Urinary bladder (tissue), 3 donors: ENCODE measurements at regions not wholly inside any gene's neighbourhood (a gene's known extent, or its start where the extent isn't known, plus 50 kb on each side); places are given as distances from the start of the nearest gene placed in this dataset.

Experiments used
- DNase-seq: peaks from one replicate; pipeline ENCODE4 v3.0.0-alpha.2; 2015; ENCODE audit errors: extremely low spot score
- H3K27ac ChIP-seq: one replicate; pipeline ENCODE4 v1.5.1; 2013; ENCODE audit warnings: low read depth, mild to moderate bottlenecking, moderate library complexity
- H3K36me3 ChIP-seq: one replicate; pipeline ENCODE4 v1.6.1; 2013; ENCODE audit warnings: mild to moderate bottlenecking, moderate library complexity; ENCODE audit not compliant: insufficient read depth
- H3K4me1 ChIP-seq: one replicate; pipeline ENCODE4 v1.6.1; 2013; ENCODE audit warnings: mild to moderate bottlenecking, moderate library complexity; ENCODE audit not compliant: insufficient read depth
- H3K4me3 ChIP-seq: one replicate; pipeline ENCODE4 v1.5.1; 2013; ENCODE audit warnings: low read depth, low read length
- WGBS: extraction: QIAGEN DNeasy Blood & Tissue Kit; methylation state at CpG from one replicate; pipeline ENCODE4 v1.1.7; 2013; 5-methylcytosine and 5-hydroxymethylcytosine counted together
- donor health status: healthy with polysubstance abuse.
- donor health status: healthy.

DNA sequence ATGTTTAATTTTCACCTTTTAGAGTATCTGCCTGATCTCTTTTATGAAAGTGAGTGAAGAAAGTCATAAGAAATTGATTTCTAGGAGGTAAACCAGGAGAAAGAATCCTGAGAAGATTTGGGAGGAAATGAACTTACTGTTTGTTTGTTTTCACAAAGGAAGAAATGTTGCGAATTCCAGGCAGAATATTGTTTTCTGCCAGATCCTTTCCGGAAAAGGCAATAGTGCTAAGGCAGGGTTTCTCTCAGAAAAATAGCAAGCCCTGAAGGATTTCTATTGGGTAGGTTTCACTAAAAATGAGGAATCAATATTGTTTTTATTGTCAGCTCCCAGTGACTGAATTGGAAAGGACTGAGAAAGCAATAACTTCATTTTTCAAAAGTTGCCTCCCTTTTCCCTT, 85.7 kb upstream of the TGFBR2 start:
- Histone ChIP-seq H3K4me3 (no peak overlapping the region), H3K4me1 (peaks cover 3% of the 10 kb centered on the region), H3K27ac (no peak overlapping the region), H3K36me3 (no peaks in the 10 kb centered on the region)
- no peak for DNase-seq
- 62% methylated on average over 2 of the region's 2 CpGs for WGBS

GRCh38 chr3:30521156-30521715, 85.2 kb upstream of the TGFBR2 start:
- DNase-seq, result no peak
- WGBS, result 93% methylated on average over 1 of the region's 1 CpG
- Histone ChIP-seq H3K4me1 (peaks cover 3% of the 10 kb centered on the region), H3K36me3 (no peaks in the 10 kb centered on the region), H3K27ac (no peak overlapping the region), H3K4me3 (no peak overlapping the region)

DNA sequence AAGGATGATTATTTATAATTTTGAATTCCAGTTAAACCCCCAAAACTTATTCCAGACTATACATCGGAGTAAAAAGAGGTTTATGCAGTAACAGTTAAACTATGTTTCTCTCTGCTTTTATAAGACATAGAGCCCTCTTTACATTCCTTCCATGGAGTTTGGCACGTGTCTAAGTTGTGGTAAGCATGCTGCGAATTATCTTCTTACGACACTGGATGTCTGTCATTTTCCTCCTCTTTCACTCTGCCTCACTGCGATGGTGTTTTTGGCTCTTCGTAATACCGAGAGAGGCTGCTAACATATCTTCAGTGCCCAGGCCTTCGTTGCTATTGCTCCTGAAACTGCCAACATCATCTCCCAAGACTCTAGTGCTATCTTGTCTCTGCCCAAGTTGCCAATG, 83.9 kb upstream of the TGFBR2 start:
- 87% methylated on average over 8 of the region's 8 CpGs for WGBS
- Histone ChIP-seq H3K4me3 (no peak overlapping the region), H3K4me1 (peaks cover 3% of the 10 kb centered on the region), H3K36me3 (no peaks in the 10 kb centered on the region), H3K27ac (no peak overlapping the region)
- DNase-seq, result no peak

GRCh38 chr3:30523366-30523765, 83.0 kb upstream of the TGFBR2 start:
- Histone ChIP-seq H3K36me3 (no peaks in the 10 kb centered on the region), H3K27ac (no peak overlapping the region), H3K4me3 (no peak overlapping the region), H3K4me1 (peaks cover 3% of the 10 kb centered on the region)
- no peak for DNase-seq
- WGBS, result 94% methylated on average over 1 of the region's 1 CpG

DNA sequence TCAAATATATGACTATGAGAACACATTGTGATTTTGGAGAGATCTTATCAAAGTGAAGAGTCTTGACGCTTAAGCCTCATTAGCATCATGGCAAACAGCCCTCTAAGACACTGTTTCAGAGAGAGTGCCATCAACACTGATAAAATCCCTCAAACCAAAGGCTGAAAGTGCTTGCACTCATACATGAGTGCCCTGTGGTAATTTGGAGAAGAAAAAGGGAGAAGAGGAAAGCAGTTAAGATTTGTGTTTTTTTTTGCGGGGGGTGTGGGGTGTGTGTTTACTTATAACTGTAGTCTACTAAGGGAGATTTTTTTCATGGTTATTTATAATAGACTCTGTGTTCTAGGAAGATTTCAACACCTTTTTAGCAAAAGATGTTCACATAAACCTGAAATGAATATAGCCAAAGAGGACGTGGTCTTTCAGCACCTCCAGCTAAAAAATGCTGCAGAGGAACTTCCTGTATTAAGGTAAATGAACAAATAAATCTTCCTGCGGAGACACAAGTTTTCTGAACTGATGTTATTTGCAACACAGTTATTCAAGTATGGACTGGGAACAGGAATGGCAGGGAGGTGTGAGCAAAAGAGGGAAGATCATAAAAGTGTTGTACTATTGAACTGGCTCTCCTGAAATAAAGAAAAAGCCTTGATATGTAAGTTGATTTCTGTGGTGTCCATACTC, 81.9 kb upstream of the TGFBR2 start:
- 69% methylated on average over 4 of the region's 4 CpGs for WGBS
- DNase-seq, result no peak
- H3K36me3 ChIP-seq, result no peaks in the 10 kb centered on the region
- H3K4me1 ChIP-seq, result no peaks in the 10 kb centered on the region
- no peak overlapping the region for H3K27ac ChIP-seq
- H3K4me3 ChIP-seq, result no peak overlapping the region

DNA sequence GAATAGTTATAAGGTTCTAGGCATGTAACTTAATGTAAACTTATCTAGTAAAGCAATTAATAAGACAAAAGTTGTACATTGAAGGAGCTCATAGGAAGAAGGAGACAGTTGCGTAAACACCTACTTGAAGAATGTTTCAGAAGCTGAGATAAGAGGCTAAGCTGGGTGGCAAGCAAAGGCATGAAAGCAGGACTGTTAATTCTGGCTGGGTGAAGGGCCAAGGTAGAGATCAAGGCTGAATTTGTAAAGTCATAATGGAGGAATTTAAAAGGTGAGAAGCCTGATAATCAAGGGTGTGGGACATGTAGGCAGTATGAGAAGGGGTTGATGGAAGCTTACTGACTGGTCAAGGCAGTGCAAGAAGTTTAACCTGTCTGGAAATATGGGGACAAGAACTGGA, 80.4 kb upstream of the TGFBR2 start:
- DNase-seq, result no peak
- H3K4me1 ChIP-seq, result no peaks in the 10 kb centered on the region
- WGBS, result 88% methylated on average over 1 of the region's 1 CpG

GRCh38 chr3:30527186-30527585, 79.2 kb upstream of the TGFBR2 start:
- WGBS, result 94% methylated on average over 6 of the region's 6 CpGs
- H3K4me1 ChIP-seq, result no peaks in the 10 kb centered on the region
- no peak overlapping the region for H3K4me3 ChIP-seq
- H3K27ac ChIP-seq, result no peak overlapping the region
- DNase-seq, result no peak
- no peaks in the 10 kb centered on the region for H3K36me3 ChIP-seq

More for the DNA sequence above, 80.4 kb upstream of the TGFBR2 start:
- Histone ChIP-seq H3K27ac (no peak overlapping the region), H3K36me3 (no peaks in the 10 kb centered on the region), H3K4me3 (no peak overlapping the region)

GRCh38 chr3:30527720-30528119, 78.7 kb upstream of the TGFBR2 start:
- 84% methylated on average over 3 of the region's 3 CpGs for WGBS
- H3K27ac ChIP-seq, result no peak overlapping the region
- H3K4me1 ChIP-seq, result no peaks in the 10 kb centered on the region
- DNase-seq, result no peak
- no peaks in the 10 kb centered on the region for H3K36me3 ChIP-seq
- H3K4me3 ChIP-seq, result no peak overlapping the region

GRCh38 chr3:30530084-30530483, 76.3 kb upstream of the TGFBR2 start:
- 100% methylated on average over 1 of the region's 1 CpG for WGBS
- Histone ChIP-seq H3K27ac (no peak overlapping the region), H3K36me3 (no peaks in the 10 kb centered on the region), H3K4me3 (no peak overlapping the region), H3K4me1 (no peaks in the 10 kb centered on the region)
- DNase-seq, result no peak

DNA sequence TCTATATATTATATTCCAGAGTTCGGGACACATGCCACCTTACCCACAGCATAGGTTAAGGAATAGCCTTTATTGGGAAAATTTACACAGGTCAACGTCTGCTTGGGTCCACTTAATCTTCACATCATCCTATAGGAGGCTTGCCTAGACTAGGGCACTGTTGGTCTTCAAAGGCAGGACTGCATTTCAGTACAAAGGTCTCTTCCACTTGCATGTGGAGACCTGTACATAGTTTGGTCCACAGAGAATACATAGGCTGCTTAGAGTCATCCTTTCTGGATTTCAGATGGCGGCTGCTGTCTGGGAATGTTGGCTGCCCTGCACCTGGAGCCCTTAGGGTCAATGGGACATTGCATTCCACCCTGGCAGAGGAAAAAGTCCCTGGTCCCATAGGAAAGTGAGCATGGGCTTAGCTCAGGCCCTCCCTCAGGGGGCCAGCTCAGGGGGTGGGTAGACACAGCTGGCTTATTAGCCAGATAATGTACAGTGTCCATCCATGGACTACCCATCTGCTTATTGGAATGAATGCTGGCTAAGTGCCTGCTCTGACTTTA, 75.3 kb upstream of the TGFBR2 start:
- H3K4me1 ChIP-seq, result no peaks in the 10 kb centered on the region
- no peak overlapping the region for H3K4me3 ChIP-seq
- WGBS, result 90% methylated on average over 3 of the region's 3 CpGs
- no peak for DNase-seq
- H3K36me3 ChIP-seq, result no peaks in the 10 kb centered on the region
- no peak overlapping the region for H3K27ac ChIP-seq

- H3K27ac ChIP-seq, result no peak overlapping the region
- 72% methylated on average over 1 of the region's 1 CpG for WGBS
Measured at GRCh38 chr3:30535525-30535924, 70.9 kb upstream of the TGFBR2 start.

DNA sequence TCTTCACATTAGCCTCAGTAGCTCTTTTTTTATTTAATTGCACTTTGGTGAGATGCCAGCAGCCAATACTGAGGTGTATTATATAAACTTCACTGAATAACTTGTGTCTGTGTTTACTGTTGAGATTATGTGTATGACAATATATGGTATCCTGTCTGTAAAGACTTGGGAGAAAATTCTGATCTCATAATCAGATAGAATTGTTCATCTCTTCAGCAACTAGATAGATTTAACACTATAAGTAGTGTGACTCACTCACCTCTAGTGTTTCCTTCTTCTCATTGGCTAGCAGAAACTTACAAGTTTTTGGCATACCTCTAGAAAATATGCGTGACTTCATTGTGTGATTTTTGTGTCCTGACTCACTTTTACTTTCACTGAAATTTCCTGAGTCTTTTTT, 67.6 kb upstream of the TGFBR2 start:
- DNase-seq, result no peak
- 64% methylated on average over 1 of the region's 1 CpG for WGBS
- H3K27ac ChIP-seq, result peak overlapping the region; percentile 23
- no peaks in the 10 kb centered on the region for H3K4me1 ChIP-seq
- H3K4me3 ChIP-seq, result no peak overlapping the region
- no peaks in the 10 kb centered on the region for H3K36me3 ChIP-seq

More at GRCh38 chr3:30535525-30535924, 70.9 kb upstream of the TGFBR2 start:
- H3K4me1 ChIP-seq, result no peaks in the 10 kb centered on the region
- no peak for DNase-seq
- no peak overlapping the region for H3K4me3 ChIP-seq
- H3K36me3 ChIP-seq, result no peaks in the 10 kb centered on the region

- no peak for DNase-seq
- WGBS, result 82% methylated on average over 4 of the region's 4 CpGs
- H3K4me3 ChIP-seq, result no peak overlapping the region
- H3K36me3 ChIP-seq, result no peaks in the 10 kb centered on the region
- H3K27ac ChIP-seq, result no peak overlapping the region
- H3K4me1 ChIP-seq, result no peaks in the 10 kb centered on the region
Measured at GRCh38 chr3:30539206-30539605, 67.2 kb upstream of the TGFBR2 start.

DNA sequence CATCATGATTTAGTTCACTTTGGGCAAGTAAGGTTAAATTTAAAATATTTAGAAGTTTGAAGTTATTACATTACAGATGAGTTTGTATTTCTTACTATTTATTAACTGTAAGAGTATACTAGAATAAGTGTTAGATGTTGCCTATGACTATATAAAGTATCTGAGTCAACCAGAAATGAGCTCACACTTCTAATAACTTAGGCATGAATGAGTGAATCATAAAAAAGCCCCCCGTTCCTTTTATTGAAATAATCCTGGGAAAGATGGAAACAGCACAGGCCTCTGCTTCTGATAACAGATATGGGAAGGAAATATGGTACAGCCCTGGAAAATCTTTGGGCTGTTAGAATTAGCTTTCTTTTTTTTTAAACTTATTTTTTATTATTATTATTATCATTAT, 66.6 kb upstream of the TGFBR2 start:
- no peaks in the 10 kb centered on the region for H3K4me1 ChIP-seq
- H3K36me3 ChIP-seq, result no peaks in the 10 kb centered on the region
- 49% methylated on average over 1 of the region's 1 CpG for WGBS
- DNase-seq, result no peak
- H3K4me3 ChIP-seq, result no peak overlapping the region
- H3K27ac ChIP-seq, result no peak overlapping the region
